ENCODE measurements at regions not wholly inside any gene's neighbourhood (a gene's known extent, or its start where the extent isn't known, plus 50 kb on each side); places are given as distances from the start of the nearest gene placed in this dataset.

- no peak for TF ChIP-seq POLR2A (IDR thresholded peaks at IDR 0.05)
- TF ChIP-seq POLR2AphosphoS5 (IDR thresholded peaks at IDR 0.05) = no peak
Measured at GRCh38 chr15:38090678-38091077, 156.2 kb downstream of the TMCO5A start.

Measured in transverse colon (tissue), 3 donors.